SK-N-SH treated with all-trans-retinoic acid at 6 μM for 48 hours (cell line): ENCODE measurements at regions not wholly inside any gene's neighbourhood (a gene's known extent, or its start where the extent isn't known, plus 50 kb on each side); places are given as distances from the start of the nearest gene placed in this dataset.

Source experiments
- CREB5 ChIP-seq: fragments of 250-450 bp; sonication (Bioruptor Pico); IDR thresholded peaks from 2 replicates; pipeline ENCODE4 v1.5.1; 2020; ENCODE audit warnings: low read depth, mild to moderate bottlenecking, moderate library complexity
- ESRRG ChIP-seq: fragments of 250-450 bp; sonication (Bioruptor Pico); IDR thresholded peaks from 2 replicates; pipeline ENCODE4 v1.6.1; 2021; ENCODE audit warnings: mild to moderate bottlenecking
- PATZ1 ChIP-seq: fragments of 250-450 bp; sonication (Bioruptor Pico); IDR thresholded peaks from 2 replicates; pipeline ENCODE4 v1.8.0; 2020; ENCODE audit warnings: mild to moderate bottlenecking, moderate library complexity, borderline replicate concordance
- PPARA ChIP-seq: fragments of 250-450 bp; sonication (Bioruptor Pico); IDR thresholded peaks from 2 replicates; pipeline ENCODE4 v1.5.0; 2020; ENCODE audit warnings: mild to moderate bottlenecking, borderline replicate concordance
- RARB ChIP-seq: fragments of 250-450 bp; sonication (Bioruptor Pico); IDR thresholded peaks from 2 replicates; pipeline ENCODE4 v1.8.0; 2021; ENCODE audit warnings: mild to moderate bottlenecking, moderate library complexity
- TSHZ2 ChIP-seq: fragments of 250-450 bp; sonication (Bioruptor Pico); IDR thresholded peaks from 2 replicates; pipeline ENCODE4 v1.5.0; 2020; ENCODE audit warnings: mild to moderate bottlenecking, moderate library complexity

GRCh38 chr20:43776691-43777090, 49.9 kb upstream of the GTSF1L start:
- TF ChIP-seq PATZ1 (CRISPR knock-in tag) (no peak), PPARA (no peak), ESRRG (CRISPR knock-in tag) (no peak), RARB (no peak), CREB5 (CRISPR knock-in tag) (no peak), TSHZ2 (CRISPR knock-in tag) (no peak)
